ENCODE measurements at regions not wholly inside any gene's neighbourhood (a gene's known extent, or its start where the extent isn't known, plus 50 kb on each side); places are given as distances from the start of the nearest gene placed in this dataset.

DNA sequence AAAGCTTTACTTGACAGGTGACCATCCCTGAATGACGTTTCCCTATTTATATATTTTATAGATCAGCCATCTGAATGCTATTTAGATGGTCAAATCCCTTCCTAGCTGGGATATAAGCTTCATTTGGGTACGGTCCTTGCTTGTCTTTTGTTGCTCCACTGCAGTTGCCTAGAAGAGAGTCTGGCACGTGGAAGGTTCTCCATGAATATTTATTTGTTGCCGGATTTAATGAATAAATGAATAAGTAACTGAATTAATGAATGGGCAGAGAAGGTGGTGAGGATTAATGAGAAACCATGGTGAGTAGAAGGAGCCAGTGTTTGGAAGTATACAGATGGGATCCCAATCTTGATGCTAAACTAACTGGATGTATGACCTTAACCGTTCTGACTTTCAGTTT, 222.1 kb downstream of the LPIN1 start:
- no peak for DNase-seq (ENCODE audit: low spot score)
- Histone ChIP-seq H4K20me1 (ENCODE audit: insufficient read depth, low read length) (no peaks in the 10 kb centered on the region), H3K79me2 (ENCODE audit: insufficient read depth, low read depth, low read length) (no peaks in the 10 kb centered on the region), H3K4me2 (ENCODE audit: low read length) (no peak overlapping the region), H3K27ac (ENCODE audit: low read depth, low read length, poor library complexity, severe bottlenecking) (no peak overlapping the region), H2AFZ (ENCODE audit: low read length) (no peak overlapping the region), H3K4me1 (ENCODE audit: insufficient read depth, low read length, poor library complexity, severe bottlenecking) (peaks cover 7% of the 10 kb centered on the region), H3K9me3 (ENCODE audit: low read length) (peaks cover 14% of the 10 kb centered on the region; the same call in 1 of the 2 replicates), H3K36me3 (ENCODE audit: insufficient read depth, low read length) (no peaks in the 10 kb centered on the region), H3K4me3 (ENCODE audit: low read depth, low read length, poor library complexity, severe bottlenecking) (no peak overlapping the region), H3K9me2 (ENCODE audit: insufficient read depth, low read length) (no peaks in the 10 kb centered on the region)
- intact Hi-C loops (cut with micrococcal nuclease; ENCODE audit: unreplicated experiment), result no loop called here
- POLR2A ChIA-PET, result interaction anchor here (0.7 to 1.9 kb wide), 3 partner anchors 8 to 24 kb away, joined by 3 to 8 read pairs (median 6); no protein-coding TSS in a partner anchor
- CTCF ChIA-PET (ENCODE audit: unreplicated experiment), result no interaction called here
- TF ChIP-seq, protein P1, sequence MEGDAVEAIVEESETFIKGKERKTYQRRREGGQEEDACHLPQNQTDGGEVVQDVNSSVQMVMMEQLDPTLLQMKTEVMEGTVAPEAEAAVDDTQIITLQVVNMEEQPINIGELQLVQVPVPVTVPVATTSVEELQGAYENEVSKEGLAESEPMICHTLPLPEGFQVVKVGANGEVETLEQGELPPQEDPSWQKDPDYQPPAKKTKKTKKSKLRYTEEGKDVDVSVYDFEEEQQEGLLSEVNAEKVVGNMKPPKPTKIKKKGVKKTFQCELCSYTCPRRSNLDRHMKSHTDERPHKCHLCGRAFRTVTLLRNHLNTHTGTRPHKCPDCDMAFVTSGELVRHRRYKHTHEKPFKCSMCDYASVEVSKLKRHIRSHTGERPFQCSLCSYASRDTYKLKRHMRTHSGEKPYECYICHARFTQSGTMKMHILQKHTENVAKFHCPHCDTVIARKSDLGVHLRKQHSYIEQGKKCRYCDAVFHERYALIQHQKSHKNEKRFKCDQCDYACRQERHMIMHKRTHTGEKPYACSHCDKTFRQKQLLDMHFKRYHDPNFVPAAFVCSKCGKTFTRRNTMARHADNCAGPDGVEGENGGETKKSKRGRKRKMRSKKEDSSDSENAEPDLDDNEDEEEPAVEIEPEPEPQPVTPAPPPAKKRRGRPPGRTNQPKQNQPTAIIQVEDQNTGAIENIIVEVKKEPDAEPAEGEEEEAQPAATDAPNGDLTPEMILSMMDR (conservative IDR thresholded peaks at IDR 0.05; ENCODE audit: low read length), result no peak
- no peak for TF ChIP-seq EZH2phosphoT487 (IDR thresholded peaks at IDR 0.05; ENCODE audit: borderline replicate concordance, low read depth, low read length)
- BruUV-seq (replicated peaks), result no TSS peak

DNA sequence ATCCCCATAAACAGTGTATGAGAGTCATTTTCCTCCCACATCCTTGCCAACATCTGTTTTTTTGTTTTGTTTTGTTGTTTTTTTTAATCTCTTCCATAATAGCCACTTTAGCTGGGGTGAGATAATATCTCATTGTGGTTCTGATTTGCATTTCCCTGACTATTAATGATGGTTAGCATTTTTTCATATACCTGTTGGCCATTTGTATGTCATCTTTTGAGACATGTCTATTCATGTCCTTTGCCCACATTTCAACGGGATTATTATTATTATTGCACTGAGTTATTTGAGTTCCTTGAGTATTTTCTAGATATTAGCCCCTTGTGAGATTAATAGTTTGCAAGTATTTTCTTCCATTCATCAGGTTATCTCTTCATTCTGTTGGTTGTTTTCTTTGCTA, 223.3 kb downstream of the LPIN1 start:
- no peak for DNase-seq (ENCODE audit: low spot score)
- POLR2A ChIA-PET, result interaction anchor here (0.6 to 1.9 kb wide), 5 partner anchors 9 to 762 kb away, joined by 3 to 8 read pairs (median 3); no protein-coding TSS in a partner anchor
- Histone ChIP-seq H3K9me2 (ENCODE audit: insufficient read depth, low read length) (no peaks in the 10 kb centered on the region), H4K20me1 (ENCODE audit: insufficient read depth, low read length) (no peaks in the 10 kb centered on the region), H3K4me3 (ENCODE audit: low read depth, low read length, poor library complexity, severe bottlenecking) (no peak overlapping the region), H3K4me1 (ENCODE audit: insufficient read depth, low read length, poor library complexity, severe bottlenecking) (peaks cover 7% of the 10 kb centered on the region), H3K27ac (ENCODE audit: low read depth, low read length, poor library complexity, severe bottlenecking) (no peak overlapping the region), H3K4me2 (ENCODE audit: low read length) (no peak overlapping the region), H3K79me2 (ENCODE audit: insufficient read depth, low read depth, low read length) (no peaks in the 10 kb centered on the region), H3K36me3 (ENCODE audit: insufficient read depth, low read length) (no peaks in the 10 kb centered on the region), H2AFZ (ENCODE audit: low read length) (no peak overlapping the region), H3K9me3 (ENCODE audit: low read length) (peaks cover 23% of the 10 kb centered on the region; the same call in 1 of the 2 replicates)
- intact Hi-C loops (cut with micrococcal nuclease; ENCODE audit: unreplicated experiment), result no loop called here
- TF ChIP-seq, protein P1 (conservative IDR thresholded peaks at IDR 0.05; ENCODE audit: low read length), result no peak
- no peak for TF ChIP-seq EZH2phosphoT487 (IDR thresholded peaks at IDR 0.05; ENCODE audit: borderline replicate concordance, low read depth, low read length)
- CTCF ChIA-PET (ENCODE audit: unreplicated experiment), result no interaction called here
- no TSS peak for BruUV-seq (replicated peaks)

DNA sequence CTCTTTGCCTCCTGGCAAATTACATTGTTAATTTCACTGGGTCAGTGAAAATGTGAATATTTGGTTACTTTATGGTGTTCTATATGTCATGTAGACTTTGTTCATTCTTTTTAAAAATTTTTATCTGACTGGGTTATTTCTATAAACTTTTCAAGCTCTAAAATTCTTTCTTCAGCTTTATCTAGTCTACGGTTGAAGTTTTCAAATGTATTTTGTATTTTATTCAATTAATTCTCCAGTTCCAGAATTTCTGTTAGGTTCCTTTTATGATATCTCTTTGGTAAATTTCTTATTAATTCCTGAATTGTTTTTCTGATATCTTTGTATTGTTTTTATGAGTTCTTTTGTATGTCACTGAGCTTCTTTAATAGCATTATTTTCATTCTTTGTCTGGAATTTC, 228.1 kb downstream of the LPIN1 start:
- no peak overlapping the region for H3K4me2 ChIP-seq (ENCODE audit: low read length)
- ChIA-PET POLR2A (interaction anchor here (0.5 to 0.9 kb wide), 6 partner anchors 14 to 184 kb away, joined by 3 to 7 read pairs (median 4); no protein-coding TSS in a partner anchor), CTCF (ENCODE audit: unreplicated experiment) (no interaction called here)
- BruUV-seq (replicated peaks), result no TSS peak
- no peaks in the 10 kb centered on the region for H4K20me1 ChIP-seq (ENCODE audit: insufficient read depth, low read length)
- H3K4me3 ChIP-seq (ENCODE audit: low read depth, low read length, poor library complexity, severe bottlenecking), result no peak overlapping the region
- no peak overlapping the region for H3K27ac ChIP-seq (ENCODE audit: low read depth, low read length, poor library complexity, severe bottlenecking)
- DNase-seq (ENCODE audit: low spot score), result peak; percentile 29
- H3K9me3 ChIP-seq (ENCODE audit: low read length), result peaks cover 36% of the 10 kb centered on the region; the same call in 1 of the 2 replicates
- H3K36me3 ChIP-seq (ENCODE audit: insufficient read depth, low read length), result peaks cover 3% of the 10 kb centered on the region; the same call in 1 of the 2 replicates
- TF ChIP-seq, protein P1 (conservative IDR thresholded peaks at IDR 0.05; ENCODE audit: low read length), result no peak
- TF ChIP-seq EZH2phosphoT487 (IDR thresholded peaks at IDR 0.05; ENCODE audit: borderline replicate concordance, low read depth, low read length), result no peak
- no peak overlapping the region for H2AFZ ChIP-seq (ENCODE audit: low read length)
- H3K9me2 ChIP-seq (ENCODE audit: insufficient read depth, low read length), result no peaks in the 10 kb centered on the region
- H3K79me2 ChIP-seq (ENCODE audit: insufficient read depth, low read depth, low read length), result no peaks in the 10 kb centered on the region
- peaks cover 13% of the 10 kb centered on the region for H3K4me1 ChIP-seq (ENCODE audit: insufficient read depth, low read length, poor library complexity, severe bottlenecking)
- intact Hi-C loops (cut with micrococcal nuclease; ENCODE audit: unreplicated experiment), result no loop called here
